ENCODE measurements at regions not wholly inside any gene's neighbourhood (a gene's known extent, or its start where the extent isn't known, plus 50 kb on each side); places are given as distances from the start of the nearest gene placed in this dataset.

DNA sequence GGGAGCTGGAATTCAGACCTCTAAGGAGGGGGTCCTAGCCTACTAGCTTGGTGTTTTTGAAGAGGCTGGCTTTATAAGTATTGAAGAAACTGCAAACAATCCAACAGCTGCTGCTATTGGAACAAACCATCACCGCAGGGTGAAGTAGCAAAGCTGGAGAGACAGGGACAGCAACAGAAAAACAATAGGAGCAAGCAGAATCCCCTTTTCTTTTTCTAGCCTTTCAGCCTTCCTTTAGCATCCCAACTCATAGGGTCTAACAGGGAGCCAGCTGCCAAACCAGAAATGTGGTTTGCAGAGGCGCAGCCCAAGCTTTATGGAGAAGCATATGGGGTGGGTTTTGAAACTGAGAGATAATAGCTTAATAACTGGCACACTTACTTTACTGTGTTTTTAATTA, 106.2 kb upstream of the CHMP2B start:
- Histone ChIP-seq H2AFZ (ENCODE audit: low read depth, low read length) (no peak overlapping the region), H3K9me1 (replicated peaks; ENCODE audit: control insufficient read depth, extremely low read depth, insufficient read depth, low read length) (no peaks in the 10 kb centered on the region), H3K9me3 (replicated peaks; ENCODE audit: control insufficient read depth, insufficient read depth, low read length) (no peaks in the 10 kb centered on the region), H3K4me3 (replicated peaks in 1 of 3; ENCODE audit: insufficient read depth in 1 of 3, low read depth in 1 of 3, low read length in 3 of 3) (no peak overlapping the region), H3K9ac (replicated peaks; ENCODE audit: extremely low read depth, insufficient read depth, low read length) (no peak overlapping the region), H3K79me2 (ENCODE audit: control insufficient read depth, insufficient read depth, low read length) (no peaks in the 10 kb centered on the region), H3K27me3 (ENCODE audit: control insufficient read depth in 2 of 2, insufficient read depth in 2 of 2, low read length in 2 of 2) (no peaks in the 10 kb centered on the region), H4K20me1 (replicated peaks; ENCODE audit: control insufficient read depth, extremely low read depth, insufficient read depth, low read length) (no peaks in the 10 kb centered on the region), H3K36me3 (ENCODE audit: control insufficient read depth in 2 of 2, extremely low read depth in 1 of 2, insufficient read depth in 2 of 2, low read length in 2 of 2) (no peaks in the 10 kb centered on the region), H3K4me1 (ENCODE audit: control insufficient read depth, extremely low read depth, insufficient read depth, low read length) (no peaks in the 10 kb centered on the region), H3K4me2 (ENCODE audit: insufficient read depth, low read length) (no peak overlapping the region), H3K27ac (ENCODE audit: insufficient read depth, low read depth, low read length) (no peak overlapping the region)
- no peak for TF ChIP-seq MYC (IDR thresholded peaks at IDR 0.05; ENCODE audit: low read depth, low read length)
- TF ChIP-seq, protein P1, sequence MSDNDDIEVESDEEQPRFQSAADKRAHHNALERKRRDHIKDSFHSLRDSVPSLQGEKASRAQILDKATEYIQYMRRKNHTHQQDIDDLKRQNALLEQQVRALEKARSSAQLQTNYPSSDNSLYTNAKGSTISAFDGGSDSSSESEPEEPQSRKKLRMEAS (IDR thresholded peaks at IDR 0.05; ENCODE audit: insufficient read depth, insufficient read length) = no peak
- no peak for TF ChIP-seq GATA2 (IDR thresholded peaks at IDR 0.05; ENCODE audit: insufficient read depth, insufficient read length, low read depth, low read length)
- no peak for TF ChIP-seq EZH2 (IDR thresholded peaks at IDR 0.05; ENCODE audit: borderline replicate concordance, low read depth, low read length, severe bottlenecking)
- no peak for TF ChIP-seq FOS (IDR thresholded peaks at IDR 0.05; ENCODE audit: borderline replicate concordance, insufficient read depth, low read length)
- TF ChIP-seq JUN (IDR thresholded peaks at IDR 0.05; ENCODE audit: borderline replicate concordance, insufficient read depth, insufficient read length, low read depth) = no peak
- no peak for TF ChIP-seq POLR2A (IDR thresholded peaks at IDR 0.05; ENCODE audit: low read depth, low read length)
- TF ChIP-seq, protein P2, sequence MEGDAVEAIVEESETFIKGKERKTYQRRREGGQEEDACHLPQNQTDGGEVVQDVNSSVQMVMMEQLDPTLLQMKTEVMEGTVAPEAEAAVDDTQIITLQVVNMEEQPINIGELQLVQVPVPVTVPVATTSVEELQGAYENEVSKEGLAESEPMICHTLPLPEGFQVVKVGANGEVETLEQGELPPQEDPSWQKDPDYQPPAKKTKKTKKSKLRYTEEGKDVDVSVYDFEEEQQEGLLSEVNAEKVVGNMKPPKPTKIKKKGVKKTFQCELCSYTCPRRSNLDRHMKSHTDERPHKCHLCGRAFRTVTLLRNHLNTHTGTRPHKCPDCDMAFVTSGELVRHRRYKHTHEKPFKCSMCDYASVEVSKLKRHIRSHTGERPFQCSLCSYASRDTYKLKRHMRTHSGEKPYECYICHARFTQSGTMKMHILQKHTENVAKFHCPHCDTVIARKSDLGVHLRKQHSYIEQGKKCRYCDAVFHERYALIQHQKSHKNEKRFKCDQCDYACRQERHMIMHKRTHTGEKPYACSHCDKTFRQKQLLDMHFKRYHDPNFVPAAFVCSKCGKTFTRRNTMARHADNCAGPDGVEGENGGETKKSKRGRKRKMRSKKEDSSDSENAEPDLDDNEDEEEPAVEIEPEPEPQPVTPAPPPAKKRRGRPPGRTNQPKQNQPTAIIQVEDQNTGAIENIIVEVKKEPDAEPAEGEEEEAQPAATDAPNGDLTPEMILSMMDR (IDR thresholded peaks at IDR 0.05; ENCODE audit: extremely low read depth in 1 of 2, insufficient read depth in 1 of 2, low read depth in 1 of 2, low read length in 2 of 2) = no peak
- TF ChIP-seq POLR2AphosphoS5 (IDR thresholded peaks at IDR 0.05; ENCODE audit: insufficient read depth, low read depth, low read length) = no peak
- ChIA-PET CTCF (interaction anchor here (1.0 to 1.1 kb wide), 2 partner anchors 8 to 25 kb away, joined by 3 read pairs; no protein-coding TSS in a partner anchor), POLR2A (no interaction called here)
- intact Hi-C loops (cut with micrococcal nuclease) = no loop called here
- no peak for DNase-seq (ENCODE audit: low read depth, low spot score)
- dilution Hi-C loops (cut with MboI; ENCODE audit: extremely low pct_ligation_motif_present, low sequenced_read_pairs) = no loop called here
- no peak for FAIRE-seq
- BruUV-seq (replicated peaks) = no TSS peak
